Heart left ventricle (tissue), 13 donors: ENCODE measurements at regions not wholly inside any gene's neighbourhood (a gene's known extent, or its start where the extent isn't known, plus 50 kb on each side); places are given as distances from the start of the nearest gene placed in this dataset.

Source experiments
- CTCF ChIP-seq, 12 donors: fragments of 200-600 bp; sonication (generic) in 4 of 12; IDR thresholded peaks; one replicate each; pipeline versions ENCODE4 v1.5.0 to v1.8.0; 2018 to 2022; ENCODE audit warnings: antibody characterized with exemption in 12 of 12, mild to moderate bottlenecking in 5 of 12
- POLR2A ChIP-seq, 2 donors: fragments of 450-650 bp; IDR thresholded peaks; one replicate each; pipeline ENCODE4 v1.6.1; 2017; ENCODE audit warnings: antibody characterized with exemption in 2 of 2, mild to moderate bottlenecking in 2 of 2, moderate library complexity in 2 of 2
- donor health status: ischemic (EF 13 %, LVEDD 7.1; RV severe dilation, severe dysfunction).
- donor health status: DM: no; HTN: yes; CAD: no.
- donor health status: DM: no; HTN: no; CAD: no.
- donor health status: ischemic (EF 25% LVEDD 6.9; RV normal size, moderate dysfunction).
- donor health status: ischemic (EF 25% LVEDD 5.7; RV mildly dilated, moderate dysfunction).
- donor health status: ischemic (EF 35%, LVEDD 5.7; RV mildly dilated, moderate dysfunction).
- donor health status: nonischemic (EF 11% LVEDD 7.7; RV severe dilation, severe dysfunction).
- donor health status: DM: yes; HTN: yes; CAD: no.
- donor health status: PGD.
- donor health status: ischemic (EF 29% LVEDD 5.4; RV normal size, mild dysfunction).
- donor health status: nonischemic (EF 23%, LVEDD 6.1; RV moderate dilation, normal function).

GRCh38 chr1:10961300-10961833, 51.1 kb upstream of the TARDBP start:
- TF ChIP-seq CTCF (IDR thresholded peaks at IDR 0.05) (peak in 1 of 12 donors; percentile 1), POLR2A (IDR thresholded peaks at IDR 0.05) (no peak)
